ENCODE measurements at regions not wholly inside any gene's neighbourhood (a gene's known extent, or its start where the extent isn't known, plus 50 kb on each side); places are given as distances from the start of the nearest gene placed in this dataset.

- Histone ChIP-seq H3K27ac (no peak overlapping the region), H3K4me1 (peaks cover 0 to 4% (median 0%) of the 10 kb centered on the region in 4 donors), H3K4me3 (no peak overlapping the region), H3K9me3 (no peaks in the 10 kb centered on the region), H3K36me3 (no peaks in the 10 kb centered on the region), H3K27me3 (peaks cover 0 to 44% (median 16%) of the 10 kb centered on the region in 3 donors)
- 55 to 61% methylated on average over 17 of the region's 17 CpGs for WGBS, 2 donors
- intact Hi-C loops (cut with DNase I), result no loop called here
- TF ChIP-seq POLR2AphosphoS5 (IDR thresholded peaks at IDR 0.05) (no peak), POLR2A (IDR thresholded peaks at IDR 0.05) (no peak)
- DNase-seq, result no peak
Measured at GRCh38 chr12:132436791-132437251, 53.1 kb upstream of the FBRSL1 start.

GRCh38 chr12:132435486-132436187 is 54.3 kb upstream of the FBRSL1 start:
- DNase-seq, result no peak
- no peaks in the 10 kb centered on the region for H3K36me3 ChIP-seq
- WGBS, 2 donors, result 91 to 95% methylated on average over 39 of the region's 39 CpGs
- intact Hi-C loops (cut with DNase I), result no loop called here
- H3K27ac ChIP-seq, result no peak overlapping the region
- TF ChIP-seq EP300 (IDR thresholded peaks at IDR 0.05), result no peak
- H3K4me3 ChIP-seq, result no peak overlapping the region
- peaks cover 0 to 4% (median 0%) of the 10 kb centered on the region in 4 donors for H3K4me1 ChIP-seq
- H3K9me3 ChIP-seq, result no peaks in the 10 kb centered on the region
- H3K27me3 ChIP-seq, result peaks cover 0 to 54% (median 25%) of the 10 kb centered on the region in 3 donors

- intact Hi-C loops (cut with DNase I), result no loop called here
- no peaks in the 10 kb centered on the region for H3K36me3 ChIP-seq
- DNase-seq, result no peak
- WGBS, 2 donors, result 35 to 64% methylated on average over 35 of the region's 35 CpGs
- H3K27me3 ChIP-seq, result peaks cover 0 to 71% (median 34%) of the 10 kb centered on the region in 3 donors
- peaks cover 0 to 20% (median 12%) of the 10 kb centered on the region in 4 donors for H3K4me1 ChIP-seq
- TF ChIP-seq CTCF (IDR thresholded peaks at IDR 0.05) (no peak), POLR2AphosphoS5 (IDR thresholded peaks at IDR 0.05) (no peak), POLR2A (IDR thresholded peaks at IDR 0.05) (no peak), EP300 (IDR thresholded peaks at IDR 0.05) (no peak)
- no peak overlapping the region for H3K4me3 ChIP-seq
- no peaks in the 10 kb centered on the region for H3K9me3 ChIP-seq
- no peak overlapping the region for H3K27ac ChIP-seq
Measured at GRCh38 chr12:132433641-132434395, 56.1 kb upstream of the FBRSL1 start.

DNA sequence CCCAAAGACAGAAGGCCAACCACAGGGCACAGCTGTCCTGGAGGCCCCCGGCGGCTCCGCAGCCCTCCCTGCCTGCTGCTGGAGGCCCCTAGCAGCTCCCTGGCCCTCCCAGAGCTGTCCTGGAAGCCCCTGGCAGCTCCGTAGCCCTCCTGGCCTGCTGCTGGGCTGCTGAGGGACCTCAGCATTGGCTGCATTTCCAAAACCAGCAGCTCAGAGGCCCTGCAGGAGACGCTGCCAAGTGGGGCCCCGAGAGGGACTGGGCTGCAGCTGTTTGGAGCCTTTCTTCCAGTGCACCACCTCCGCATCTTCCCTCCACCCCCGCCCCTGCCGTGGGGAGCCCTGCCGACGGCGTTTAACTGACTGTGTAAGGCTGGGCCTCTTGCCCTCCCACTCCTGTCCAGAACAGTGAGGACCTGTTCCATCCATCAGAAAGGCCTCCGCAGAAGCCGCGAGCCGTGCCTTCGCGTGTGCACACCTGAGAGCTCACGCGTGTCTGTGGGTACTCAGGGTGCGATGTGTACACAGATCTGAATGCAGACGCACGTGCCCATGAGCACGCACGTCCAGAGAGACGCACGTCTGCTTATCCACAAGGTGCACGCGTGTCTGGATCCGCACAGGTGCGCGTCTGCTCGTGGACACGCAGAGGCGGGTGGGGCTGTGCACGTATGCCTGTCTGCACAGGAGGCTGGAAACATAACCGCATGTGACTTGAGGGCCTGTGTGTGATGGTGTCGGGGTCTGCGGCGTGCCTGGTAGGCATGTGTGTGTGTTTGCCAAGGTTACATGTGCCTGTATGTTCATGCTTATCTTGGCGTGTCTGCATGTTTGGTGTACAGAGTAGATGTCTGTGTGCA is 57.0 kb upstream of the FBRSL1 start:
- H3K4me1 ChIP-seq, result peaks cover 0 to 23% (median 14%) of the 10 kb centered on the region in 4 donors
- H3K27me3 ChIP-seq, result peaks cover 0 to 76% (median 42%) of the 10 kb centered on the region in 3 donors

More for the DNA sequence above, 57.0 kb upstream of the FBRSL1 start:
- no peak overlapping the region for H3K27ac ChIP-seq
- 83 to 84% methylated on average over 41 of the region's 41 CpGs for WGBS, 2 donors
- no peak for DNase-seq
- no peak overlapping the region for H3K4me3 ChIP-seq
- H3K36me3 ChIP-seq, result no peaks in the 10 kb centered on the region
- intact Hi-C loops (cut with DNase I), result no loop called here
- TF ChIP-seq EP300 (IDR thresholded peaks at IDR 0.05), result no peak
- TF ChIP-seq POLR2AphosphoS5 (IDR thresholded peaks at IDR 0.05), result no peak
- TF ChIP-seq CTCF (IDR thresholded peaks at IDR 0.05), result no peak
- no peak for TF ChIP-seq POLR2A (IDR thresholded peaks at IDR 0.05)
- no peaks in the 10 kb centered on the region for H3K9me3 ChIP-seq
